ENCODE measurements at regions not wholly inside any gene's neighbourhood (a gene's known extent, or its start where the extent isn't known, plus 50 kb on each side); places are given as distances from the start of the nearest gene placed in this dataset.

DNA sequence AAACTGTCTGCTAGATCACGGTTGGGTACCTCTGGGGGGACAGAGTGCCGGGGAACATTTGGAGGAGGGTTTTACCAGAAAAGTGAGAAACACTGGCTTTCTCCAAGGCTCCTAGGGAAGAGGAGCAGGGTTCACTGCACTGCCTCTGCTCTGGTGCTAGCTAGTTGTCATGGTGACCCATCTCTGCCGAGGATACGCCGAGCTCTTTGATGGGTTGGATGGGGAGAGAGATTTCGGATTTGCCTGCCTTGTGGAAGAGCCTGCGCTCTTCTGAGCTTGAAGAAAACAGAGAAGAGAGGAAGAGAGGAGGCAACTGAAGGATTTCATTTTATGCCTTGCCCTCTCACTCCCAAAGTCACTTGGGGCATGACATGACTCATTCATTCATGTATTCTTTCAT lies 92.1 kb downstream of the NAV1 start (continued):
- TF ChIP-seq JUND (IDR thresholded peaks at IDR 0.05; ENCODE audit: low read length) (no peak), GABPA (IDR thresholded peaks at IDR 0.05; ENCODE audit: borderline replicate concordance, insufficient read depth, low read length) (no peak)

Measured in H1 (cell line).